Natural killer cell (primary cell): ENCODE measurements at regions not wholly inside any gene's neighbourhood (a gene's known extent, or its start where the extent isn't known, plus 50 kb on each side); places are given as distances from the start of the nearest gene placed in this dataset.

Experiments
- ATAC-seq, 3 donors: fragments of 150-1000 bp in 2 of 3; fragments of 200-7000 bp in 1 of 3; cut with Tn5 transposase; 1 replicate in 1 of 3; 2 replicates in 2 of 3; pipeline ENCODE4 v1.10.0; 2021; ENCODE audit warnings: mild to moderate bottlenecking in 2 of 3, moderate library complexity in 2 of 3
- DNase-seq, 2 donors: peaks; one replicate each; pipeline versions ENCODE4 v3.0.0 to v3.0.0-alpha.2; 2013 to 2021; ENCODE audit warnings: mixed read lengths in 1 of 2
- H3K27ac ChIP-seq: one replicate; pipeline ENCODE4 v1.5.1; 2013; ENCODE audit warnings: mild to moderate bottlenecking, low read length
- H3K27me3 ChIP-seq: one replicate; pipeline ENCODE4 v1.6.1; 2013; ENCODE audit warnings: low read length; ENCODE audit not compliant: control insufficient read depth, insufficient read depth
- H3K36me3 ChIP-seq: one replicate; pipeline ENCODE4 v1.6.1; 2013; ENCODE audit warnings: low read length; ENCODE audit not compliant: control insufficient read depth, insufficient read depth
- H3K4me1 ChIP-seq: one replicate; pipeline ENCODE4 v1.6.1; 2013; ENCODE audit warnings: low read length; ENCODE audit not compliant: control insufficient read depth, insufficient read depth
- H3K4me3 ChIP-seq: one replicate; pipeline ENCODE4 v1.5.1; 2013; ENCODE audit warnings: low read length
- H3K9me3 ChIP-seq: one replicate; pipeline ENCODE4 v1.6.1; 2013; ENCODE audit warnings: low read length; ENCODE audit not compliant: control insufficient read depth, insufficient read depth
- H3K27ac Mint-ChIP-seq, 2 donors: one replicate each; pipeline ENCODE4 v1.8.0; 2022; ENCODE audit warnings: mild to moderate bottlenecking in 2 of 2, mixed read lengths in 2 of 2, moderate library complexity in 1 of 2
- H3K27me3 Mint-ChIP-seq, 2 donors: one replicate each; pipeline ENCODE4 v1.8.0; 2022; ENCODE audit warnings: low read depth in 2 of 2, mixed read lengths in 2 of 2
- H3K36me3 Mint-ChIP-seq: one replicate; pipeline ENCODE4 v1.8.0; 2022; ENCODE audit warnings: mixed read lengths
- H3K4me1 Mint-ChIP-seq, 2 donors: one replicate each; pipeline ENCODE4 v1.8.0; 2022; ENCODE audit warnings: mixed read lengths in 2 of 2
- H3K4me3 Mint-ChIP-seq: one replicate; pipeline ENCODE4 v1.8.0; 2022; ENCODE audit warnings: mild to moderate bottlenecking, moderate library complexity, mixed read lengths
- H3K9me3 Mint-ChIP-seq, 2 donors: one replicate each; pipeline ENCODE4 v1.8.0; 2022; ENCODE audit warnings: mixed read lengths in 2 of 2
- CTCF ChIP-seq: fragments of 200-600 bp; IDR thresholded peaks from one replicate; pipeline ENCODE4 v1.8.0; 2022; ENCODE audit warnings: antibody characterized with exemption
- WGBS: methylation state at CpG from one replicate; pipeline ENCODE4 v1.1.7; 2013; ENCODE audit warnings: missing lambda C conversion rate; ENCODE audit not compliant: insufficient coverage; 5-methylcytosine and 5-hydroxymethylcytosine counted together
- intact Hi-C: fragments of 100-400 bp; cut with micrococcal nuclease; formaldehyde crosslinking; loops from one replicate; pipeline ENCODE4 v1.14.2; 2022

GRCh38 chr13:22773465-22773864 is 407.3 kb upstream of the SGCG start:
- no peak for TF ChIP-seq CTCF
- H3K4me3 ChIP-seq, result no peak overlapping the region
- H3K36me3 ChIP-seq, result no peaks in the 10 kb centered on the region
- no peak overlapping the region for H3K27ac ChIP-seq
- DNase-seq, result no peak
- Mint-ChIP-seq H3K4me3 (no peak overlapping the region), H3K36me3 (no peaks in the 10 kb centered on the region), H3K9me3 (peaks cover 3 to 9% of the 10 kb centered on the region in 2 donors), H3K27ac (no peak overlapping the region), H3K27me3 (no peaks in the 10 kb centered on the region), H3K4me1 (no peaks in the 10 kb centered on the region)
- intact Hi-C loops, result no loop called here
- WGBS, result 88% methylated on average over 1 of the region's 3 CpGs
- H3K27me3 ChIP-seq, result no peaks in the 10 kb centered on the region
- H3K9me3 ChIP-seq, result no peaks in the 10 kb centered on the region
- H3K4me1 ChIP-seq, result no peaks in the 10 kb centered on the region
- ATAC-seq, result no peak

- H3K27me3 ChIP-seq, result no peaks in the 10 kb centered on the region
- H3K4me1 Mint-ChIP-seq, result no peaks in the 10 kb centered on the region
- no peaks in the 10 kb centered on the region for H3K9me3 ChIP-seq
- TF ChIP-seq CTCF, result no peak
- H3K27ac ChIP-seq, result no peak overlapping the region
- ATAC-seq (no peak), DNase-seq (no peak)
- H3K27me3 Mint-ChIP-seq, result no peaks in the 10 kb centered on the region
- H3K36me3 ChIP-seq, result no peaks in the 10 kb centered on the region
- no peaks in the 10 kb centered on the region for H3K36me3 Mint-ChIP-seq
- no peak overlapping the region for H3K4me3 ChIP-seq
- intact Hi-C loops, result no loop called here
- 69% methylated on average over 15 of the region's 15 CpGs for WGBS
- peaks cover 3 to 12% of the 10 kb centered on the region in 2 donors for H3K9me3 Mint-ChIP-seq
- H3K4me3 Mint-ChIP-seq, result no peak overlapping the region
- H3K4me1 ChIP-seq, result no peaks in the 10 kb centered on the region
- H3K27ac Mint-ChIP-seq, result no peak overlapping the region
Measured at GRCh38 chr13:22776394-22777186, 404.2 kb upstream of the SGCG start.

GRCh38 chr13:22777207-22777606 is 403.6 kb upstream of the SGCG start:
- ATAC-seq (no peak), DNase-seq (no peak)
- Mint-ChIP-seq H3K36me3 (no peaks in the 10 kb centered on the region), H3K4me1 (no peaks in the 10 kb centered on the region), H3K27ac (no peak overlapping the region), H3K27me3 (no peaks in the 10 kb centered on the region), H3K4me3 (no peak overlapping the region), H3K9me3 (peaks cover 3 to 12% of the 10 kb centered on the region in 2 donors)
- Histone ChIP-seq H3K4me1 (no peaks in the 10 kb centered on the region), H3K36me3 (no peaks in the 10 kb centered on the region), H3K27ac (no peak overlapping the region), H3K4me3 (no peak overlapping the region), H3K27me3 (no peaks in the 10 kb centered on the region), H3K9me3 (no peaks in the 10 kb centered on the region)
- no peak for TF ChIP-seq CTCF
- intact Hi-C loops, result no loop called here
- 19% methylated on average over 2 of the region's 2 CpGs for WGBS
